Thyroid gland (tissue), 4 donors: ENCODE measurements at regions not wholly inside any gene's neighbourhood (a gene's known extent, or its start where the extent isn't known, plus 50 kb on each side); places are given as distances from the start of the nearest gene placed in this dataset.
A peak's percentile ranks its signal among the peaks of the same experiment; 100 is the strongest.
"Not testable (repeated sequence)": the region's sequence is repeated elsewhere in the genome, so short reads cannot be mapped to it uniquely, and the experiment has no call there.

Source experiments
- DNase-seq, 2 donors: peaks; one replicate each; pipeline ENCODE4 v3.0.0-alpha.2; 2019
- H3K27ac ChIP-seq, 3 donors: fragments of 200-600 bp; sonication (generic); 1 replicate in 2 of 3; 2 replicates in 1 of 3; pipeline ENCODE4 v1.5.1; 2016 to 2019; ENCODE audit warnings: mild to moderate bottlenecking in 1 of 3, moderate library complexity in 1 of 3
- H3K27me3 ChIP-seq: fragments of 200-600 bp; sonication (generic); one replicate; pipeline ENCODE4 v1.5.1; 2019
- H3K36me3 ChIP-seq, 2 donors: fragments of 200-600 bp; sonication (generic); one replicate each; pipeline ENCODE4 v1.5.1; 2016 to 2019
- H3K4me1 ChIP-seq, 2 donors: fragments of 200-600 bp; sonication (generic); one replicate each; pipeline ENCODE4 v1.5.1; 2017 to 2019
- H3K4me3 ChIP-seq, 3 donors: fragments of 200-600 bp; sonication (generic); replicated peaks in 1 of 3; 1 replicate in 2 of 3; 2 replicates in 1 of 3; pipeline ENCODE4 v1.5.1; 2016; ENCODE audit warnings: mild to moderate bottlenecking in 1 of 3
- H3K9me3 ChIP-seq: fragments of 200-600 bp; sonication (generic); one replicate; pipeline ENCODE4 v1.5.1; 2017
- CTCF ChIP-seq, 6 experiments: fragments of 200-600 bp in 3 of 6; fragments of 450-650 bp in 3 of 6; sonication (generic) in 3 of 6; IDR thresholded peaks; one replicate each; pipeline ENCODE4 v1.5.1; 2016 to 2019; ENCODE audit warnings: antibody characterized with exemption in 6 of 6, mild to moderate bottlenecking in 2 of 6, inconsistent platforms in 1 of 6, moderate library complexity in 1 of 6
- POLR2A ChIP-seq, 2 donors: fragments of 450-650 bp; IDR thresholded peaks; one replicate each; pipeline ENCODE4 v1.6.1; 2017; ENCODE audit warnings: antibody characterized with exemption in 2 of 2, mild to moderate bottlenecking in 2 of 2, moderate library complexity in 1 of 2
- WGBS, 2 donors: methylation state at CpG; one replicate each; pipeline ENCODE4 v1.1.5; 2017; 5-methylcytosine and 5-hydroxymethylcytosine counted together
- intact Hi-C: fragments of 100-400 bp; cut with DNase I; formaldehyde crosslinking; loops from one replicate; pipeline ENCODE4 v1.15.1; 2023

- Histone ChIP-seq H3K36me3 (no peaks in the 10 kb centered on the region), H3K9me3 (no peaks in the 10 kb centered on the region), H3K27ac (peak overlapping the region in 2 of 3 donors; percentile 53 to 72), H3K27me3 (no peaks in the 10 kb centered on the region), H3K4me3 (no peak overlapping the region), H3K4me1 (peaks cover 12 to 28% of the 10 kb centered on the region in 2 donors)
- WGBS, 2 donors: 82 to 100% methylated on average over 1 to 4 of the region's 4 CpGs
- no peak for TF ChIP-seq CTCF (IDR thresholded peaks at IDR 0.05)
- TF ChIP-seq POLR2A (IDR thresholded peaks at IDR 0.05): no peak
- no peak for DNase-seq
- intact Hi-C loops: no loop called here
These were observed 202.1 kb downstream of the BCL11A start for GRCh38 chr2:60351321-60351720.

DNA sequence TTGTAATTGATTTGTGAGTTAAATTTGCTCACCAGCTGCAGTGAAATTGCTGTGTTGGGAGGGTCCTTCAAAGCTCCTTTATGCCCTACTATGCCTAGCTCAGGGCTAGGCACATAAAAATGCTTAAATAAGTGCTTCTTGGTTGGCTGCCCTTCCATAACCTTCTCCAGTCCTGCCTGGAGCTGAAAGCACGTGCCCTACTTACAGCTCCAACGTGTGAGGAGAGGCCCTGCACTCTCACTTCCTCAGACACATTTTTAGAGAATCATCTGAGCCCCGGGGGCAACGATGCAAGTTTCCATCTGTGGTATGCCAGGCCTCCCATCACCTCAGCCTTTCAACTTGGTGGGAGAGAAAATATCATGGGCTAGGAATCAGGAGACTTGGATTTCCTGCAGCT, 202.7 kb downstream of the BCL11A start:
- WGBS, 2 donors: 46 to 47% methylated on average over 4 of the region's 4 CpGs
- no peak overlapping the region for H3K27ac ChIP-seq

GRCh38 chr2:60347781-60348180, 205.7 kb downstream of the BCL11A start:
- no peak for DNase-seq
- Histone ChIP-seq H3K27ac (no peak overlapping the region), H3K27me3 (no peaks in the 10 kb centered on the region), H3K4me1 (peaks cover 10 to 12% of the 10 kb centered on the region in 2 donors), H3K36me3 (no peaks in the 10 kb centered on the region), H3K4me3 (no peak overlapping the region), H3K9me3 (no peaks in the 10 kb centered on the region)
- no peak for TF ChIP-seq POLR2A (IDR thresholded peaks at IDR 0.05)
- no peak for TF ChIP-seq CTCF (IDR thresholded peaks at IDR 0.05)
- 92 to 93% methylated on average over 5 of the region's 5 CpGs for WGBS, 2 donors
- intact Hi-C loops: no loop called here

More for the DNA sequence above, 202.7 kb downstream of the BCL11A start:
- H3K9me3 ChIP-seq: no peaks in the 10 kb centered on the region
- no peaks in the 10 kb centered on the region for H3K27me3 ChIP-seq
- peak in 1 of 2 donors; percentile 37 for DNase-seq
- H3K36me3 ChIP-seq: no peaks in the 10 kb centered on the region
- no peak overlapping the region for H3K4me3 ChIP-seq
- intact Hi-C loops: no loop called here
- H3K4me1 ChIP-seq: peaks cover 12 to 28% of the 10 kb centered on the region in 2 donors
- TF ChIP-seq POLR2A (IDR thresholded peaks at IDR 0.05): no peak

GRCh38 chr2:60342491-60342890, 211.0 kb downstream of the BCL11A start:
- H3K27ac ChIP-seq, DNase-seq, H3K4me1 ChIP-seq, H3K27me3 ChIP-seq, intact Hi-C loops, H3K9me3 ChIP-seq, H3K36me3 ChIP-seq, H3K4me3 ChIP-seq: not testable (repeated sequence)
- 89 to 95% methylated on average over 4 of the region's 4 CpGs for whole genome bisulfite sequencing, 2 donors

GRCh38 chr2:60341151-60341550, 212.3 kb downstream of the BCL11A start:
- intact Hi-C loops: no loop called here
- Histone ChIP-seq H3K36me3 (no peaks in the 10 kb centered on the region), H3K27me3 (no peaks in the 10 kb centered on the region), H3K4me3 (no peak overlapping the region), H3K4me1 (no peaks in the 10 kb centered on the region), H3K27ac (no peak overlapping the region), H3K9me3 (no peaks in the 10 kb centered on the region)
- TF ChIP-seq POLR2A (IDR thresholded peaks at IDR 0.05): no peak
- 92 to 96% methylated on average over 7 of the region's 7 CpGs for WGBS, 2 donors
- DNase-seq: no peak

DNA sequence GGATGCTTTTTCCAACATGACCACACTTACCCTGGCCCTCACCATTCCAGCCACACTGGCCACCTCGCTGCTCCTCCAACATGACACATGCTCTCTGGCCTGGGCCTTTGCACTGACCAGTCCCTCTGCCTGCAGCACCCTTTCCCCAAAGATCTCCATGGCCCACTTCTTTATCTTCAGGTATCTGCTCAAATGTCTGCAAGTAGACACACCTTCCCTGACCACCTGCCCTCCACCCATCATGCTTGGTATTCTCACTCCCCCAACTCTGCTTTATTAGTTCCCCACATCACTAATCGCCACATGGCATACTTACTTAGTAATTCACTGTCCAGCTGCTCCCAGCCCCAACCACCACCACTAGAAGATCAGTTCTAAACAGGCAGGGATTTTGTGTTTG, 214.2 kb downstream of the BCL11A start:
- Histone ChIP-seq H3K9me3 (no peaks in the 10 kb centered on the region), H3K4me1 (no peaks in the 10 kb centered on the region), H3K27ac (no peak overlapping the region), H3K27me3 (no peaks in the 10 kb centered on the region), H3K36me3 (no peaks in the 10 kb centered on the region), H3K4me3 (no peak overlapping the region)
- 95% methylated on average over 2 of the region's 2 CpGs for WGBS, 2 donors
- TF ChIP-seq CTCF (IDR thresholded peaks at IDR 0.05) (no peak), POLR2A (IDR thresholded peaks at IDR 0.05) (no peak)
- intact Hi-C loops: no loop called here
- DNase-seq: no peak

GRCh38 chr2:60337142-60337497, 216.3 kb downstream of the BCL11A start:
- no peaks in the 10 kb centered on the region for H3K36me3 ChIP-seq
- 64 to 69% methylated on average over 4 of the region's 4 CpGs for WGBS, 2 donors

More at GRCh38 chr2:60337142-60337497, 216.3 kb downstream of the BCL11A start:
- H3K4me1 ChIP-seq: no peaks in the 10 kb centered on the region
- TF ChIP-seq CTCF (IDR thresholded peaks at IDR 0.05) (no peak), POLR2A (IDR thresholded peaks at IDR 0.05) (no peak)
- H3K27ac ChIP-seq: no peak overlapping the region
- H3K9me3 ChIP-seq: no peaks in the 10 kb centered on the region
- no peak overlapping the region for H3K4me3 ChIP-seq
- H3K27me3 ChIP-seq: no peaks in the 10 kb centered on the region
- intact Hi-C loops: no loop called here
- DNase-seq: no peak
